ENCODE measurements at regions not wholly inside any gene's neighbourhood (a gene's known extent, or its start where the extent isn't known, plus 50 kb on each side); places are given as distances from the start of the nearest gene placed in this dataset.

- H3K27ac ChIP-seq (replicated peaks): no peak overlapping the region
- DNase-seq (ENCODE audit: low read depth in 1 of 2, low spot score in 1 of 2): no peak
- TF ChIP-seq CTCF (IDR thresholded peaks at IDR 0.05; ENCODE audit: insufficient read depth, low read length) (no peak), POLR2AphosphoS5 (IDR thresholded peaks at IDR 0.05; ENCODE audit: low read depth) (no peak), GABPA (IDR thresholded peaks at IDR 0.05; ENCODE audit: low read depth) (no peak), SPI1 (IDR thresholded peaks at IDR 0.05; ENCODE audit: borderline replicate concordance, low read depth) (no peak)
- TF ChIP-seq, protein P1, sequence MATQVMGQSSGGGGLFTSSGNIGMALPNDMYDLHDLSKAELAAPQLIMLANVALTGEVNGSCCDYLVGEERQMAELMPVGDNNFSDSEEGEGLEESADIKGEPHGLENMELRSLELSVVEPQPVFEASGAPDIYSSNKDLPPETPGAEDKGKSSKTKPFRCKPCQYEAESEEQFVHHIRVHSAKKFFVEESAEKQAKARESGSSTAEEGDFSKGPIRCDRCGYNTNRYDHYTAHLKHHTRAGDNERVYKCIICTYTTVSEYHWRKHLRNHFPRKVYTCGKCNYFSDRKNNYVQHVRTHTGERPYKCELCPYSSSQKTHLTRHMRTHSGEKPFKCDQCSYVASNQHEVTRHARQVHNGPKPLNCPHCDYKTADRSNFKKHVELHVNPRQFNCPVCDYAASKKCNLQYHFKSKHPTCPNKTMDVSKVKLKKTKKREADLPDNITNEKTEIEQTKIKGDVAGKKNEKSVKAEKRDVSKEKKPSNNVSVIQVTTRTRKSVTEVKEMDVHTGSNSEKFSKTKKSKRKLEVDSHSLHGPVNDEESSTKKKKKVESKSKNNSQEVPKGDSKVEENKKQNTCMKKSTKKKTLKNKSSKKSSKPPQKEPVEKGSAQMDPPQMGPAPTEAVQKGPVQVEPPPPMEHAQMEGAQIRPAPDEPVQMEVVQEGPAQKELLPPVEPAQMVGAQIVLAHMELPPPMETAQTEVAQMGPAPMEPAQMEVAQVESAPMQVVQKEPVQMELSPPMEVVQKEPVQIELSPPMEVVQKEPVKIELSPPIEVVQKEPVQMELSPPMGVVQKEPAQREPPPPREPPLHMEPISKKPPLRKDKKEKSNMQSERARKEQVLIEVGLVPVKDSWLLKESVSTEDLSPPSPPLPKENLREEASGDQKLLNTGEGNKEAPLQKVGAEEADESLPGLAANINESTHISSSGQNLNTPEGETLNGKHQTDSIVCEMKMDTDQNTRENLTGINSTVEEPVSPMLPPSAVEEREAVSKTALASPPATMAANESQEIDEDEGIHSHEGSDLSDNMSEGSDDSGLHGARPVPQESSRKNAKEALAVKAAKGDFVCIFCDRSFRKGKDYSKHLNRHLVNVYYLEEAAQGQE (IDR thresholded peaks at IDR 0.05; ENCODE audit: insufficient replicate concordance, low read depth): no peak
- H3K27me3 ChIP-seq (ENCODE audit: insufficient read depth, poor library complexity, severe bottlenecking): no peaks in the 10 kb centered on the region
- H3K4me3 ChIP-seq (replicated peaks; ENCODE audit: insufficient read depth, low read length): no peak overlapping the region
Observed at GRCh38 chr5:133687212-133688061, 75.1 kb upstream of the FSTL4 start.

DNA sequence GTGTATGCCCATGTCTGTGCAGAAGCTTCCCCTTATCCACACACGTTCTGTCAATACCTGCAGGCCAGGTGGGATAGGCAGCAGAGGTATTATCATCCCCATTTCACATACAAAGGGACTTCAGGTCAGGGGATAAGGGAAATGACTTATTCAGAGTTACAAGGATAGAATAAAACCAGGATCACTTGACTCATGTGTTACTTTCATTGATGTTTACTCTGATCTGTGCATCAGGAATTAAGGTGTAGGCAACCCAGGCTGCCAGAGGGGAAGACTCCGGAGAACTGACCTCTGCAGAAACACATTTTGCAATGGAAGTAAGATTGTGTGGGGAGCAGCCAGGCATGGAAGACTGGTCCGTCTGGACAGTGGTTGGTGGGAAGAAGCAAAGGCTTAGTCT is 74.2 kb upstream of the FSTL4 start:
- DNase-seq (ENCODE audit: low read depth in 1 of 2, low spot score in 1 of 2): no peak

More for the DNA sequence above, 74.2 kb upstream of the FSTL4 start:
- TF ChIP-seq SPI1 (IDR thresholded peaks at IDR 0.05; ENCODE audit: borderline replicate concordance, low read depth) (no peak), GABPA (IDR thresholded peaks at IDR 0.05; ENCODE audit: low read depth) (no peak), CTCF (IDR thresholded peaks at IDR 0.05; ENCODE audit: insufficient read depth, low read length) (no peak), POLR2AphosphoS5 (IDR thresholded peaks at IDR 0.05; ENCODE audit: low read depth) (no peak)
- TF ChIP-seq, protein P1 (IDR thresholded peaks at IDR 0.05; ENCODE audit: insufficient replicate concordance, low read depth): no peak
- H3K27ac ChIP-seq (replicated peaks): no peak overlapping the region
- no peaks in the 10 kb centered on the region for H3K27me3 ChIP-seq (ENCODE audit: insufficient read depth, poor library complexity, severe bottlenecking)
- no peak overlapping the region for H3K4me3 ChIP-seq (replicated peaks; ENCODE audit: insufficient read depth, low read length)

Data from HL-60 (cell line).